SK-N-MC (cell line): ENCODE measurements at regions not wholly inside any gene's neighbourhood (a gene's known extent, or its start where the extent isn't known, plus 50 kb on each side); places are given as distances from the start of the nearest gene placed in this dataset.

Experiments
- EZH2 ChIP-seq: fragments of 200-600 bp; sonication (generic); IDR thresholded peaks from one replicate; pipeline ENCODE4 v1.6.1; 2017; ENCODE audit warnings: antibody characterized with exemption
- FOXP2 ChIP-seq: optimal IDR thresholded peaks from 2 replicates; pipeline ENCODE3; 2011; ENCODE audit warnings: mild to moderate bottlenecking, moderate library complexity; ENCODE audit not compliant: insufficient read depth; ENCODE audit errors: extremely low read length, control extremely low read depth
- POLR2AphosphoS5 ChIP-seq: IDR thresholded peaks from 2 replicates; pipeline ENCODE4 v1.6.1; 2012; ENCODE audit warnings: mild to moderate bottlenecking, low read depth, low read length, borderline replicate concordance

DNA sequence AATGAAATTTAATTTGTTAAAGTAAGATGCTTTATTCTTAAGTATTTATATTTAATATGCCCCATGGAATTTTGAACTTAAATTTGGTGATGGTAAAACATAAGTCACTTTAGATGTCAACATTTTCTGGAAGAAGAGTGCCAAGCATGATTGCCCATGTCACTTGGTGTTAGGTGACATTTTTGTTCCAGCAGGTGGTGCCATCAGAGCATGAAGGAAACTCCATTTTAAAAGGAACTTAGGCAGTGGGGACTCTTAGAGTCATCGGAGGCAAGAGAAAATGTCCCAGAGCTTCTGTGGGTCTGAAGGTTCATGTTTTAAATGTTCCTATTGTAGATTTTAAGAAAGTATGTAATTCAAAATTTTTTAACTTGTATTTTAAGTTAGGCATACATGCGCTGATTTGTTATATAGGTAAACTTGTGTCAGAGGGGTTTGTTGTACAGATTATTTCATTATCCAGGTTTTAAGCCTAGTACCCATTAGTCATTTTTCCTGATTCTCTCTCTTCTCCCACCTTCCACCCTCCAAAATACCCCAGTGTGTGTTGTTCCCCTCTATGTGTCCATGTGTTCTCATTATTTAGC is 789.3 kb downstream of the SEMA5A start:
- no peak for TF ChIP-seq EZH2
- TF ChIP-seq POLR2AphosphoS5 = no peak
- TF ChIP-seq FOXP2 = no peak
